Loucy (cell line): ENCODE measurements at regions not wholly inside any gene's neighbourhood (a gene's known extent, or its start where the extent isn't known, plus 50 kb on each side); places are given as distances from the start of the nearest gene placed in this dataset.

Experiments used
- CTCF ChIP-seq: fragments of 200-600 bp; sonication (generic); conservative IDR thresholded peaks from 2 replicates; pipeline ENCODE4 v1.5.1; 2014; ENCODE audit warnings: mild to moderate bottlenecking, antibody characterized with exemption, low read length
- EZH2phosphoT487 ChIP-seq: fragments of 200-600 bp; IDR thresholded peaks from 2 replicates; pipeline ENCODE4 v1.6.1; 2018; ENCODE audit warnings: antibody characterized with exemption, mild to moderate bottlenecking, moderate library complexity, borderline replicate concordance

- TF ChIP-seq CTCF (no peak), EZH2phosphoT487 (no peak)
Observed at GRCh38 chr13:40261947-40262346, 404.5 kb downstream of the FOXO1 start.
